ENCODE measurements at regions not wholly inside any gene's neighbourhood (a gene's known extent, or its start where the extent isn't known, plus 50 kb on each side); places are given as distances from the start of the nearest gene placed in this dataset.

DNA sequence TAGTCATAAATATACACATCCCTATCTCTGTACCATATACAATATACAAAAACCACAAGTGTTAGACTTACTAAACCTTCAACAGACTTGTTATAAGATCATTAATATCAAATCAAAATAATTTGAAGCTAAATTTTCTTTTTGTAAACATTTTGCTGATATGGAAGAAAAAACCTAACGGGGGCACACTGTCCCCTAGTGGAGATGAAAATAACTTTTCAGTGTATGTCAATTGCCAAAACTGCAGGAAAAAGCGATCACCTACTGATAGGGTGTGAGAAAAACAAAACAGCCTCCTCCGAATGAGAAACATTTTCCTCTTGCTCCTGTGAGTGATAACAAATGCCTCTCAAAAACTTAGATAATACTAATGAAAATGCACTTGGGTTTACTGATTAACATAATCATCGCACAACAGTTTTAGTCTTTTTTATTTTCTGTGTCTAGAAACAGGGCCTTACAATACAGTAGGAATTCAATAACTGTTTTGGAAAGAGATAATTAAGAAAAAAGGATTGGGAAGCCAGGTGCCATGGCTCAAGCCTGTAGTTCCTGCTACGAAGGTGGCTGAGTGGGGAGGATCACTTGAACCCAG lies 322.7 kb downstream of the CRPPA start:
- TF ChIP-seq, protein P1, sequence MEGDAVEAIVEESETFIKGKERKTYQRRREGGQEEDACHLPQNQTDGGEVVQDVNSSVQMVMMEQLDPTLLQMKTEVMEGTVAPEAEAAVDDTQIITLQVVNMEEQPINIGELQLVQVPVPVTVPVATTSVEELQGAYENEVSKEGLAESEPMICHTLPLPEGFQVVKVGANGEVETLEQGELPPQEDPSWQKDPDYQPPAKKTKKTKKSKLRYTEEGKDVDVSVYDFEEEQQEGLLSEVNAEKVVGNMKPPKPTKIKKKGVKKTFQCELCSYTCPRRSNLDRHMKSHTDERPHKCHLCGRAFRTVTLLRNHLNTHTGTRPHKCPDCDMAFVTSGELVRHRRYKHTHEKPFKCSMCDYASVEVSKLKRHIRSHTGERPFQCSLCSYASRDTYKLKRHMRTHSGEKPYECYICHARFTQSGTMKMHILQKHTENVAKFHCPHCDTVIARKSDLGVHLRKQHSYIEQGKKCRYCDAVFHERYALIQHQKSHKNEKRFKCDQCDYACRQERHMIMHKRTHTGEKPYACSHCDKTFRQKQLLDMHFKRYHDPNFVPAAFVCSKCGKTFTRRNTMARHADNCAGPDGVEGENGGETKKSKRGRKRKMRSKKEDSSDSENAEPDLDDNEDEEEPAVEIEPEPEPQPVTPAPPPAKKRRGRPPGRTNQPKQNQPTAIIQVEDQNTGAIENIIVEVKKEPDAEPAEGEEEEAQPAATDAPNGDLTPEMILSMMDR (IDR thresholded peaks at IDR 0.05; ENCODE audit: poor library complexity, severe bottlenecking) = peak; percentile 88
- peak; percentile 28; the same call in 1 of the 3 replicates for ATAC-seq (ENCODE audit: low read depth)
- peaks cover 24% of the 10 kb centered on the region for H3K4me1 ChIP-seq (ENCODE audit: insufficient read depth, poor library complexity, severe bottlenecking)
- DNase-seq (ENCODE audit: low spot score) = no peak
- H3K27me3 ChIP-seq (ENCODE audit: insufficient read depth, poor library complexity, severe bottlenecking) = no peaks in the 10 kb centered on the region
- no peak overlapping the region for H3K4me3 ChIP-seq (ENCODE audit: severe bottlenecking)
- peak overlapping the region; percentile 96 for H3K27ac ChIP-seq (ENCODE audit: poor library complexity, severe bottlenecking)
- no peaks in the 10 kb centered on the region for H3K36me3 ChIP-seq (ENCODE audit: low read depth)
- no peaks in the 10 kb centered on the region for H3K9me3 ChIP-seq (ENCODE audit: severe bottlenecking)

DNA sequence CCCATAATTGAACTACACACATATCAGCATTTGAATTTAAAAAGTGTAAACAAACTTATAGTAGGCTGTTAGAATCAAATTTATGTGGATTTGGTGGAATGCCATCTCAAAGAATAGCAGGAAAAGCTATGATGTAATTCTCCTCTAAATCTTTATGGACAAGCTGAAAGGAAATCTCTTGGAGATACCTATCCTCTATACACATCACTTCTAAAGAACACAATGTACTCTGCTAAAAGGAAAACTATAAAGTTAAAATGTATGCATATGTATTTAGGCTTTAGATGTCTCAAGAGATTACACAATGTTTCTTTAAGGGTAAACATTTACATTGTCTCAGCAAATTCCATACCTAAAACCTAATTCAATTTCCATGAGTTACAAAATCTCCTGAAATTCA lies 323.3 kb downstream of the CRPPA start:
- H3K27ac ChIP-seq (ENCODE audit: poor library complexity, severe bottlenecking) = peak overlapping the region; percentile 96
- H3K9me3 ChIP-seq (ENCODE audit: severe bottlenecking) = no peaks in the 10 kb centered on the region
- no peak for DNase-seq (ENCODE audit: low spot score)
- H3K4me3 ChIP-seq (ENCODE audit: severe bottlenecking) = no peak overlapping the region
- no peaks in the 10 kb centered on the region for H3K36me3 ChIP-seq (ENCODE audit: low read depth)
- TF ChIP-seq, protein P1 (IDR thresholded peaks at IDR 0.05; ENCODE audit: poor library complexity, severe bottlenecking) = no peak
- peaks cover 24% of the 10 kb centered on the region for H3K4me1 ChIP-seq (ENCODE audit: insufficient read depth, poor library complexity, severe bottlenecking)
- no peaks in the 10 kb centered on the region for H3K27me3 ChIP-seq (ENCODE audit: insufficient read depth, poor library complexity, severe bottlenecking)
- ATAC-seq (ENCODE audit: low read depth) = peak; percentile 99

DNA sequence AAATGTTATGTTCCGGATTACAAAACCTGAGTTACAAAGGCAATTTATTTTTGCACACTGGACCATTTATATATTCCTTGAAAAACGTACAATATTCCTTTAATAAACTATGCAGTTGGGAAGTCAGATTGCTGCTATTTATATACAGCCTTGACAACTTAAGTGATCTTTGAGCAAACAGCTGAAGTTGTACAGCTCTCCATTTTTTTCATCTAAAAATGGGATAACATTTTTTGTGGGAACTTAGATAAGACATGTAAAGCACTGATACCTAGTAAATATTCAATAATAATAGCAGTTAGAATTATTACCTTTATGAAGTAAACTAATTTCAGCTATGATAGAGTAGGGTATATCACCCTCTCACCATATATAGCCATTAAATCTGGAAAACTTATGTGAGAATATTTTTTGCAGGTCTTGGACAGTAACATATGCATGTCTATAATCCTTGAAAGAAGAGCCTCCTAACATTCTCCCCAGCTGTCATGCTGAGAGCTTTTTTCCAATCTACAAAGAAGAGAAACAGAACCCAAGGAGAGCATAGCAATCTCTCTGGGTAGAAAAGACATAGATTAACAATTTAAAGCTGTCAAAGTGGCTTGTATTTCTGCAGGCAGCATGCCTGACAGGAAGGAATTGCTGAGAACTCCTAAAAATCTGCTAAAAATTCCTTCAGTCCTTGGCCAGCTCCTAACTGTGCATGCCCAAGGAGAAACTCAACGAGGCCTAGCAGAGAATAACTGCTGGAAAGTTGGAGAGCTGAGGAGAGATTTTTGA lies 326.0 kb downstream of the CRPPA start:
- Histone ChIP-seq H3K27me3 (ENCODE audit: insufficient read depth, poor library complexity, severe bottlenecking) (no peaks in the 10 kb centered on the region), H3K9me3 (ENCODE audit: severe bottlenecking) (no peaks in the 10 kb centered on the region), H3K27ac (ENCODE audit: poor library complexity, severe bottlenecking) (peak overlapping the region; percentile 96), H3K36me3 (ENCODE audit: low read depth) (no peaks in the 10 kb centered on the region), H3K4me1 (ENCODE audit: insufficient read depth, poor library complexity, severe bottlenecking) (peaks cover 28% of the 10 kb centered on the region), H3K4me3 (ENCODE audit: severe bottlenecking) (no peak overlapping the region)
- TF ChIP-seq, protein P1 (IDR thresholded peaks at IDR 0.05; ENCODE audit: poor library complexity, severe bottlenecking) = no peak
- DNase-seq (ENCODE audit: low spot score) (no peak), ATAC-seq (ENCODE audit: low read depth) (no peak)

DNA sequence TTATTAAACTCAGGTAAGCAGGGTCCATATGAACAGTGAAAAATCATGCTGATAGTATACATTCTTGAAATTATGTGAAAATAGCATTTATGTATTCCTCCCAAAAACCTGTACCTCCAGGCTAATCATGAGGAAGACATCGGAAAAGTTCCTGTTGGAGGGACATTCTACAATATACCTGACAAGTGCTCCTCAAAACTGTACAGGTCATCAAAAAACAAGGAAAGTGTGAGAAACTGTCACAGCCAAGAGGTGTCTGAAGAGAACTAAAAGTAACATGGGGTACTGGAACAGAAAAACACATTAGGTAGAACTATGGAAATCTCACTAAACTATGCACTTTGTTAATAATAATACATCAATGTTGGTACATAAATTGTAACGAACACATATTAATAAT lies 326.7 kb downstream of the CRPPA start:
- Histone ChIP-seq H3K9me3 (ENCODE audit: severe bottlenecking) (no peaks in the 10 kb centered on the region), H3K27me3 (ENCODE audit: insufficient read depth, poor library complexity, severe bottlenecking) (no peaks in the 10 kb centered on the region), H3K4me3 (ENCODE audit: severe bottlenecking) (no peak overlapping the region), H3K36me3 (ENCODE audit: low read depth) (no peaks in the 10 kb centered on the region), H3K27ac (ENCODE audit: poor library complexity, severe bottlenecking) (no peak overlapping the region), H3K4me1 (ENCODE audit: insufficient read depth, poor library complexity, severe bottlenecking) (peaks cover 28% of the 10 kb centered on the region)
- DNase-seq (ENCODE audit: low spot score) (no peak), ATAC-seq (ENCODE audit: low read depth) (no peak)
- TF ChIP-seq, protein P1 (IDR thresholded peaks at IDR 0.05; ENCODE audit: poor library complexity, severe bottlenecking) = no peak

DNA sequence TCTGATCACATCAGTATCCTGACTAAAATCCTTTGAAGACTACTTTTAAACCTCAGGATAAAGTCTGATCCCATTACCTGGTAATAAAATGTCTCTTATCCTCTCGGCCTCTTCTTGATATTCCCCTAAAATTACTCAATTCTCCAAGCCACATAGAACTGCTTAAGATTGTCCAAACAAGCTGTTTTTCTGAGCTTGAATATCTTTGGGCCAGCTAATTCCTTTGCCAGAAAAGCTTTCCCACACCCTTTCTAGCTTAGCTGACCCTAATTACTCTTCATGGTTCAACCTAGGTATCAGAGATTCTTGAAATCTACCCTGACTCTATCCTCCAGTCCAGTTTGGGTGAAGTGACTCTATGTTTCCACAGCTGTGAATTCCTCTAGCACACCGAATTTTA lies 328.6 kb downstream of the CRPPA start:
- peaks cover 15% of the 10 kb centered on the region for H3K4me1 ChIP-seq (ENCODE audit: insufficient read depth, poor library complexity, severe bottlenecking)
- no peak overlapping the region for H3K27ac ChIP-seq (ENCODE audit: poor library complexity, severe bottlenecking)
- H3K9me3 ChIP-seq (ENCODE audit: severe bottlenecking) = no peaks in the 10 kb centered on the region
- no peak overlapping the region for H3K4me3 ChIP-seq (ENCODE audit: severe bottlenecking)
- no peaks in the 10 kb centered on the region for H3K36me3 ChIP-seq (ENCODE audit: low read depth)
- no peaks in the 10 kb centered on the region for H3K27me3 ChIP-seq (ENCODE audit: insufficient read depth, poor library complexity, severe bottlenecking)
- TF ChIP-seq, protein P1 (IDR thresholded peaks at IDR 0.05; ENCODE audit: poor library complexity, severe bottlenecking) = no peak
- no peak for DNase-seq (ENCODE audit: low spot score)
- no peak for ATAC-seq (ENCODE audit: low read depth)
